Limb (tissue), 2 donors: ENCODE measurements at regions not wholly inside any gene's neighbourhood (a gene's known extent, or its start where the extent isn't known, plus 50 kb on each side); places are given as distances from the start of the nearest gene placed in this dataset.
"Not testable (repeated sequence)": the region's sequence is repeated elsewhere in the genome, so short reads cannot be mapped to it uniquely, and the experiment has no call there.

Source experiments
- DNase-seq, 2 donors: peaks; one replicate each; pipeline ENCODE4 v3.0.0-alpha.2; 2016; ENCODE audit errors: extremely low spot score in 2 of 2

DNA sequence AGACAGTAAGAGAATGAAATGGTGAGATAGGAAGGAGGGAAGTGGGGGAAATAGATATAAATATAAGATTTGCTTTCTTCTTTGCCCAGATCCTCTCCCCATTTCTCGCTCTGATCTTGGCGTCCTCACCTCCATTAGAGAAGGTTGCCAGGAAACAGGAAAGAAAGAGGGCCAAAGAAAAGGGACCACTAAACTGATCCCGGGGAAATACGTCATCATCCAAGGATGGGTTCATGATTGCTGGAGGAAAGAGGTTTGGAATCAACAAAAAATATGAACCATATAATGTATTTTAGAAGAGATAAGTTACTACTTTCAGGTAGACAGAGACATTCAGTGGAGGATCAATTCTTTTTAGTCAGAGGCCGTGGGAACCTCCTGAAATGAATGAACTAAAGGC lies 536.0 kb downstream of the HAPSTR1 start:
- no peak for DNase-seq

DNA sequence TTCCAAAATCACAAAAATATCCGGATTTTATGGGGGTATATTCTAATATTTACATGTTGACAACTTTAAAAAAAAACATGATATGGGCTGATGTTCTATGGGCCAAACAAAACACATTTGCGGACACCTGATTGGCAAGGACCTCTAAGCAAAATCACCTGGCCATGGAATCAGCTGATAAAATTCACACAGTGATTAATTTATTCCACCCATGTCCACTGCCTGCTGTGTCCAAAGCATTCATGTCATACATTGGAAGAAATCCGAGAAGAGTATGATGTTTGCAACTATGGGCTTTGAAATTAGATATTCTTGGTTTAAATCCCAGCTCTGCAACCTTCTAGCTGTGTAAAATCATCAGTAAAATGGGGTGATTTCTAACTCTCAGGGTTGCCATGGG lies 538.7 kb downstream of the HAPSTR1 start:
- no peak for DNase-seq

DNA sequence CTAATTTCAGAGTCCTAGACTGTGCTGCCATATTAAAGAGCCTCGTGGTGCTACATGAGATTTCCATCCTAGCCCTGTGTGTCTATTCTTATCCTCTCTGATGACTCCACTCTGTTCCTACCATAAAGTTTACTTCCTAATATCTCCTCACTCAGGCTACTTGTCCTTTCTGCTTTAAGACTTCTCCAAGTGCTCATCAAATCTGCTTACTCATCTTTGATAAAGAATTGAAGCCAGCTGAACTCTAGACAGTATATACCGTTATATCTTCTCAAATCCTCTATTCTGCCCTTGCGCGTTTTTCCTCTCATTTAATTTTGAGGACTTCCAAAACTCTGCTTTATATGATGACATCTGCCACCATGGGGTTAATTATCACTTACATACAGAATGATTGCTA lies 539.5 kb downstream of the HAPSTR1 start:
- DNase-seq = no peak

DNA sequence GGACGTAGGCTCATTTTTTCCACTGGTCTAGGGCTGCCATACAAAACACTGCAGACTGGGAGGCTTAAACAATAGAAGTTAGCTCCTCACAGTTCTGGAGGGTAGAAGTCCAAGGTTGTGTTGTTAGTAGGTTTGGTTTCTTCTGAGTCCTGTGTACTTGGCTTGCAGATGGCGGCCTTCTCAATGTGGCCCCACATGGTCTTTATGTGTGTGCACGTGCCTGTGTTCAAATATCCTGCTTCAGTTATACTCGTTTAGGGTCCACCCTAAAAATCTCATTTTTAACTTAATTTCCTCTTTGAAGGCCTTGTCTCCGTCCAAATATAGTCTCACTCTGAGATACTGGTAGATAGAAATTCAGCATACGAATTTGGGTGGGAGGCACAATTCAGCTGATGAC lies 542.4 kb downstream of the HAPSTR1 start:
- DNase-seq = no peak

DNA sequence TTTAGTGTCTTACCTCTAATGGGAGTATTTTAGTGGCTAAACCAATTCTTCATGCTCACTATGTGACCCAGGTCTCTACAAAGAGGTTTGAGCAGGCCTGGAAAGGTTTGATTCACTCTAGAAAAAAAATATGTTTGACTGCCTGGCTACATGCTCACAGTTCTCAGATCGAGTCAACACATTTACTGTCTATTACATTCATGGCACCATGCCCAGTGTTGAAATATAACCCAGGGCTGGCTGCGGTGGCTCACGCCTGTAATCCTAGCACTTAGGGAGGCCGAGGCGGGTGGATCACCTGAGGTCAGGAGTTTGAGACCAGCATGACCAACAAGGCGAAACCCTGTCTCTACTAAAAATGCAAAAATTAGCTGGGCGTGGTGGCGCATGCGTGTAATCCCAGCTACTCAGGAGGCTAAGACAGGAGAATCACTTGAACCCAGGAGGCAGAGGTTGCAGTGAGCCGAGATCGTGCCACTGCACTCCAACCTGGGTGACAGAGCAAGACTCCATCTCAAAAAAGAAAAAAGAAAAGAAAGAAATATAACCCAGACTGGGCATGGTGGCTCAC lies 543.8 kb downstream of the HAPSTR1 start:
- DNase-seq = not testable (repeated sequence)

DNA sequence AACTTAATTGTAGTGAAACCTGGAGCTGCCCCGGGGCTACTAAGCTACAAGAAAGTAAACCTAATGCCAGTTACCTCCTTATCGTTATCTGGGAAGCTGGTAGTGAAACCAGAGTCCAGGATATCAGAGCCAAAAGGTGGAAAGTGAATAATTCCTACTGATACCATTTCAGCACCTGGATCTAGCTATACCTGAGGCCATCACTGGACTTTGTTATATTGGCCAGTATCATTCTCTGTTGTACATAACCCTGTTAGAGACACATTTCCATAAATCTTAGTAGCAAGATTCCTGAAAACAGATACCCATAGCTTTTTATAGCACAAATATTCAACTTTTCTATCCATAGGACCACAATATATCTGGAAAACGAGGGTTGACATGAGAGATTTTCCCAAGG lies 538.0 kb downstream of the GRIN2A start:
- no peak for DNase-seq

DNA sequence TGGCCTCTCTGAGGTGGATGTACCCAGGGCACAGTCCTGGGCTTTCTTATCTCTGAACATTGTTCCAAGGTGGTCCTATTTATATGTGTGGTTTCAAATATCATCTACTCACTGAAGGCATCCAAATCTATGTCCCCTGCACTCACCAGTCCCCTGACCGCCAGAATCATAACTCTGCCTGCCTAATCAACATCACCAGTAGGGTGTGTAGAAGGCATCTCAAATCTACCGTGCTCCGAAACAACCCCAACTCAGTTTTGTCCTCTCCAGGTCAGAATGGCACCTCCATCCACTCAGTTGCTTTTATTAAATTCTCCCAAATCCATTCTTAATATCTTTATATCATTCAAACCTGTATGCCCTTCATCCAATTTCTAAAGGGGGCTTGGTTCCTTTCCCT lies 536.3 kb downstream of the GRIN2A start:
- no peak for DNase-seq

DNA sequence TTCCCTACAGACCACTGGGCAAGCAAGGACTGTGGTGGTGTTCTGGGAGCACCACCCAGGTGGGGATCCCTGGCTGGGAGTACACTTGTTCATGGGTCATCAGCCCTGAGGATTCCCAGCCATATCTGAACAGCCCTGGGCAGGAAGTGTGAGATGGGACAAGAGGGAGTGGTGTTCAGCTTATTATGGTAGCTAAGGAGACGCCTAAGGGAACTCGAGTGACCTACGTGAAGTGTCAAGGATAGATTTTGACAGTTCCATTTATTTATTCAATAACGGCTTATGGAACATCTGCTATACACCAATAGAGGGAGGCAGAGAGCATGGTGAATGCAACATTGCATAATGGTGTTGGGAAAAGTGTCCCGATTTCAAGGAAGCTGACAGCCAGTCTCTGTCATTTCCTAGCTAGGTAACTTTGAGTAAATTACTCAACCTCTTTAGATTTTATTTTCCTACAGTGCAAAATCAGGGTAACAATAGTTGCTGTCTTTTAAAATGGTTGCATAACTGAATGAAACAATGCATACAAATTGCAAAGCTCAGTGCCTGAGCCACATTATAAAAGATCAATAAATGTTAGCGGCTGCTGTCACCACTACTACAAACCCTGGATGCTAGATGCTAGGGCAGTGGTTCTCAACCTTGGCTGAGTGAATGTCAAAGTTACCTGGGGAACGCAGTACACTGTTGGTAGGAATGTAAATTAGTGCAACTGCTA lies 534.1 kb downstream of the GRIN2A start:
- peak in 1 of 2 donors; percentile 15 for DNase-seq

DNA sequence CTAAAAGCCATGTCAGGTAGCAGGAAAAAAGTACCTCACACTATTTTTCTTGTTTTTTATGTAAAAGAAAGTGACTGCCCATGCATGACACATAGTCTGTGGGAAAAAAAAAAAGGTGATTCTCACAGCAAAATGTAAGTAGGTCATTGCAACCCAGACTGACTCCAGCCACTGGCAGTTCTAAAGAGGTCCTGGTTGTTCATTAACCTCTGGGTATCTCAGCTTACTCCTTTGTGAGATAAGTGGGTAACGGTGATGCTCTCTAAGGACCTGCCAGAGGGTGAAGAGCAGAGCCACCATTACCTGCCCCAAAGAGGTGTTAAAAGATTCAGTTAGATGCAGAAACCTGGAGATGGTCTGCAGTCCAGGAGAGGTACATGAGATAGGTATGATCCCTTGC lies 531.9 kb downstream of the GRIN2A start:
- DNase-seq = no peak

DNA sequence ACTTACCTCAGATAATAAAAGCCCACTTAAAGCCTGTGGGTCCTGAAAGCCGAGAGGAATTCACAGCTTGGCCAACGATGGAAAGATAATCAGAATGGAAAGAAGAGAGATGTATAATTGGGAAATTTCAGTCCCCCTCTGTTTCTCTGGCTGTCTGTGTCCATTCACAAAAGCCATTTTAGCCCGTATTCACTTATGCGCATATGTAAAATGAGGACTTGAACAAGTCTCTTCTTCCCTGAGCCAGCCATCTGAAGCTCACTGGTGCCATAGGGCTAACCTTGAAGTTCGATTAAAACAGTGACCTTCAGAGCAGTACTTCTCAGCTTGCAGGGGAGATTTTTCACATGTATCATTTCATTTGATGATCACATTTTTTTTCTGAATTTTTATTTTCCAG lies 527.2 kb downstream of the GRIN2A start:
- no peak for DNase-seq

DNA sequence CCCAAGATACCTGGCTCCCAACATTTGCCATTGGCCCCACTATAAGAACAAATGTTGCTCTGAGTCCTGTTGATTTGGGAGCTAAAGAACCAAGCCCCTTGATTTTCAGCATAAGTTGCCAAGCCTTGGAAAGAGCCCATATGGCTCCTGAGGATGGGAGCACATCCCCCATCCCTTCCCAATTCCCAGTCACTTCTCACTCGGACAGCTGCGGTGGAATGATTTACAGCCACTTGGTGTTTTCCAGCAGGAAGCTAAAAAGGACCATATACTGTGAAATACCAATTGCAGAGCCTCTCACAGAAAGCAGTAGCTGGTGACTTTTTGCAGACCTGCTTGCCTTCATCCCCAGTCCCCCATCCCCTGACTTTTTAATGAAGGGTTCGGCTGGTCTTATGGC lies 524.6 kb downstream of the GRIN2A start:
- no peak for DNase-seq

DNA sequence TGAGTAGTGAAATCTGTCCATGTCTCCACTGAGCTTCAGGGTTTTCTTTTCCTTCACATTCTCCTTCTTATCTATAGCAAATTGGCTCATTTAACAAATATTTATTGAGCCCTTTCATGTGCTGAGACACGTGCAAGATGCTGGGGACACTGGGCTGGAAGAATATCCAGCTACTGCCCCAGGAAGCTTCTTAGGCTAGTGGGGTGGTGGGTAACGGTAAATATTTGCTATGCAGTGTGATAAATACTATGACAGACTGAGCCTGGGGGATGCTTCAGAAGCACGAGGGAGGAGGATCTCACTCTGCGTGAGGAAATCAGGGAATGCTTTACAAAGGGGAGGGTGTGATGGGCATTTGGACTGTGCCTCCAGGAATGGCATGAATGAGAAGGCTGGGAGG lies 524.1 kb downstream of the GRIN2A start:
- DNase-seq = no peak

DNA sequence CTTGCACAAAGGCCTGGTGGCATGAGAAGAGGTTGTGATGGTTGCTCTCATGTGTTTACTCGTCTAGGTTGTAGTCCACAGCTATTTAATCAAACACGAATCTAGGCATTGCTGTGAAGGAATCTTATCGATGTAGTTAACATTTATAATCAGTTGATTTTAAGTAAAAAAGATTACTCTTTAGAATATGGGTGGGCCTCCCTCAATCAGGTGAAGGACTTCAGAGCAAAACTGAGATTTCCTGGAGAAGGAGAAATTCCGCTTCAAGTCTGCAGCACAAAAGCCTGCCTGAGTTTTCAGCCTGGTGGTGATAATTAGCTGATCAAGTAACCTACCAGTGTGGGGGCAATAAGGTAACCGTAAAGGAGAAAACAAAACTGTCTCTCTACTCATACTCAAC lies 523.6 kb downstream of the GRIN2A start:
- DNase-seq = no peak

DNA sequence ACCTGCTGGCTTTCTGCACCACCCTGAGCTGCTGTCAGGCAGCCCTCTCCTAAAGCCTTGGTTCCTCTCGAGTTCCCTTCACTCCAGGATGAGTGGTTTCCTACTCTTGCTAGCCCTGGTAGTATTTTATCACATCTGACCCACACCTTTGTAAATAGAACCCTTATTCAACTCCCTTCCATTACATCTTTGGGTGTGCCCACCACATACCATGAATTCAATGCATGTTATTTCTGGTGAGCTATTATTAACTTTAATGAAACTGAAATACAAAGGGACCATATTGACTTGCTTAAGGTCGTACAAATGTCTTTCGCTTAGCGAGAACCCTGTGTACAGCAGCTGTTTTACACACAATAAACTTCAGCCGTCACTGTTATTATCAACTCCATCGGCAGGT lies 521.3 kb downstream of the GRIN2A start:
- no peak for DNase-seq

DNA sequence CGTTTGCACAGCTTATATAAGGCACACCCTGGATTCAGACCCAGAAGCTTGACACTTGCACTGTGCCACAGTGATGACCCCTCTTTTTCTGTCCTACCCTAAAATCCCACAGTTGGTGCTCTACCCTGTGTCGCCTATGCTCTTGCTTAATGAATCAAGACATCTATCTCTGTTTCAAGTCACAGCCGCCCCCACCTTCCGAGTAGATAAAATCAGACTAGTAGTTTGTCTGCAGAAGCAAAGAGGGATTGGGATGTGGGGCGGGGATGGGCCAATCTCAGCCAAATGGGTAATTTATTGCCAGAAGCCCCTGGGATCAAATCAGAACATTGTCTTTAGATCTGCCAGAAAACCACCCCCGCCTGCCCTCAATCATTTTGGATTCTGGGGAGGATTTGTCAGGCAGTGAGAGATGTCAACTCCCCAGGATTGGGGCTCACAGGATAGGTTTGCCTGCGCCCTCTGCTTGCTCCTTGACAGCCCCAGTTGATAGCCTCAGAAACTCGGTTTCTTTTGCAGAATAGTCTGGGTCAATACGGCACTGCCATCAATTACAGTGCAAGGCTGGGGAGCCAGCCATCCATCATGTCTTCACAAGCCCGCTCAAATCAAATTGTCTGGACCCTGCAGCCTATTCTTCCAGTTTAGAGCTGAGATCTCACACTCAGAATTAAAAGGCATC lies 520.8 kb downstream of the GRIN2A start:
- DNase-seq = no peak

DNA sequence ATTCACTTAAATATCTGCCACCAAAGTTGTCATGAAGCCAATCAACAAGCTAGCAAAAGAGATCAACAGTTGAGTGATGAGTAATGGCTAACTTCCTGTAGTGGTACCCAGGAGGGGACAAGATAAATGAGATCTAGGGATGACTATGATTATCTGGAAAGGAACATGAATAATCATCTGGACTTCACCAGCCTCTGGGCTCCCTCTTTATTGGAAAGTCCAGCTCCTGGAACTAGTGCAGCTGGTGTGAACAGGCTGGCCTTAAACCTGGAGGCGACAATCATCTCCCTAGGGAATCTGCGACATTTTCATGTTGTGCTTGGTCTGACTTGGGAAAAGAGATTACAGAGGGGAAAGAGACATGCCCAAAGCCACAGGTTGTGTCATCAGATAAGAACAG lies 518.6 kb downstream of the GRIN2A start:
- DNase-seq = no peak

DNA sequence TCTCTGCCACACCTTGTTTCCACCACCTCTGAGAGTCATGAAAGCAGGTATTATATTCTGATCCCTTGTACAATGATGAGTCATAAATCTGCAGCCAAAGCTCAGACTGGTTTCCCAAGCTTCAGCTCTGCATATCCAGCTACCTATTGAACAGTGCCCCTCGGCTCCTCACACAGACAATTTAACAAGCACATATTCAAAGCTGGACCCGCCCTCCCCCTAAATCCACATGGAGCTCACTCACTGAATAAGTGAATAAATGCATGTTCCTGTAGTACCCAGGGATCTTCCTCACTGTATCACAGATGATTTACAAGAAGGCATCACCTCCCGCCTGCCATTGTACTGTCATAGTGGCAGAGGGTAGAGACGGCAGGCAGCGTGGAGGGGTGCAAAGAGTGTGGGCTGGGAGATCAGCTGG lies 516.4 kb downstream of the GRIN2A start:
- no peak for DNase-seq

DNA sequence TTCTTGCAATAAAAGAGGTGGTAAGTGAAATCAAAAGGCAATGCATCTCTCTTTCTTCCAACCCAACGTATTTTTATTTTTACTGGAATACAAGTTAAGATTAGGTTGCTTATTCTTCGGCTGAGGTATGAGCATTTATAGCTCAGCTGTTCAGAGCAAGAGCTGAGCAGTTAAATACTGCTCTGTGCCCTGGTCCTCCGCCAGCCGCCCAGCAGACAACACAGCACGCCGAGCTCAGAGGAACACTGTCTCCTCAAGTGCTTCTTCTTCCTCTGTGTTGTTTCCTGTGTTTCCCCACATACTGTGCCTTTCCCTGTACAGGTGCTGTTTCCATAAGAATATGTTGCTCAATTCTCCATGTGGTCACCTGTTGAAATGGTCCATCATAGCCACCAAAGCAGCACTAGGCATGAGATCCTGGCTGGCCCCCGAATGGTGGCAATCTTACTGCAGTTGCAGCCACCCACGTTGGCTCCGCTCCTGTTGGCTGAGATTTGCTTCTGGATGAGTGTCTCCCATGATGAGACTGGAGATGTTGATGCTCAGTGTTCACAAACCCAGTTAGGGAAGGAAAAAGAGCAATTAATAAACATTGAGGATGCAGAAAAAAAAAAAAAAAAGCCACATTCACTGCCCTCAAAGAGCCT lies 515.3 kb downstream of the GRIN2A start:
- DNase-seq = no peak

DNA sequence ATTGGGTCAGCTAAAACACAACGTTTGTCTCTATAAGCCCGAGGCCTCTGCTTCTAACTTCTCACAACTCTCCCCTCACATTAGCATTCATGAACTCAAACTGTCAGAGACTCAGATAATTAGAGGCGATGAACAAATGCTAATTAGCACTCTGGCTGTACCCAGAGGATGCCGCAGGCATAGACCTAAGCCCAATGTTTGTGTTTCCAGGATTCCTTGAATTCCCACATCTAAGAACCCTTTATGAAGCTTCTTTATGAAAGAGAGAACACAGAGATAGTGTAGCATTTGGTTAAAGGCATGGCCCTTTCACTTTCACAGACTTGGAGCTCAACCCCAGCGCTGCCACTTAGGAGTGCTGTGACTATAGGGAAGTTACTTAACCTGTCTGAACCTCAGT lies 512.2 kb downstream of the GRIN2A start:
- no peak for DNase-seq

DNA sequence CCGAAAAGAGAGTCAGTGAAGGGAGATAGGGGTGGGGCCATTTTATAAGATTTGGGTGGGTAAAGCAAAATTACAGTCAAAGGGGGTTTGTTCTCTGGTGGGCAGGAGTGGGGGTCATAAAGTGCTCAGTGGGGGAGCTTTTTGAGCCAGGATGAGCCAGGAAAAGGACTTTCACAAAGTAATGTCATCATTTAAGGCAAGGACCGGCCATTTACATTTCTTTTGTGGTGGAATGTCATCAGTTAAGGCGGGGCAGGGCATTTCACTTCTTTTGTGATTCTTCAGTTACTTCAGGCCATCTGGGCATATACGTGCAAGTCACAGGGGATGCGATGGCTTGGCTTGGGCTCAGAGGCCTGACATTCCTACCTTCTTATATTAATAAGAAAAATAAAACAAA lies 511.6 kb downstream of the GRIN2A start:
- DNase-seq = not testable (repeated sequence)

DNA sequence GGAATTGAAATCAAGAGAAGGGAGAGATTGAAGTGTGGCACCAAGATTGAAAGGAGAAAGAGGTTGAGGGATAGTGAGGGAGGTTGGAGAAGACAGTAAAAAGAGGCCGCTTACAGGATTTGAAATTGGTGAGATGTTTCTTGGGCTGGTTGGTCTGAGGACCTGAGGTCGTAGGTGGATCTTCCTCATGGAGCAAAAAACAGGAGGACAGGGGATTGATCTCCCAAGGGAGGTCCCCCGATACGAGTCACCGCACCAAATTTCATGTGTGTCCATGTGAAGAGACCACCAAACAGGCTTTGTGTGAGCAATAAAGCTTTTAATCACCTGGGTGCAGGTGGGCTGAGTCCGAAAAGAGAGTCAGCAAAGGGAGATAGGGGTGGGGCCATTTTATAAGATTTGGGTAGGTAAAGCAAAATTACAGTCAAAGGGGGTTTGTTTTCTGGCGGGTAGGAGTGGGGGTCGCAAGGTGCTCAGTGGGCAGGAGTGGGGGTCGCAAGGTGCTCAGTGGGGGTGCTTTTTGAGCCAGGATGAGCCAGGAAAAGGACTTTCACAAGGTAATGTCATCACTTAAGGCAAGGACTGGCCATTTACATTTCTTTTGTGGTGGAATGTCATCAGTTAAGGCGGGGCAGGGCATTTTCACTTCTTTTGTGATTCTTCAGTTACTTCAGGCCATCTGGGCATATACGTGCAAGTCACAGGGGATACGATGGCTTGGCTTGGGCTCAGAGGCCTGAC lies 505.5 kb downstream of the GRIN2A start:
- not testable (repeated sequence) for DNase-seq

DNA sequence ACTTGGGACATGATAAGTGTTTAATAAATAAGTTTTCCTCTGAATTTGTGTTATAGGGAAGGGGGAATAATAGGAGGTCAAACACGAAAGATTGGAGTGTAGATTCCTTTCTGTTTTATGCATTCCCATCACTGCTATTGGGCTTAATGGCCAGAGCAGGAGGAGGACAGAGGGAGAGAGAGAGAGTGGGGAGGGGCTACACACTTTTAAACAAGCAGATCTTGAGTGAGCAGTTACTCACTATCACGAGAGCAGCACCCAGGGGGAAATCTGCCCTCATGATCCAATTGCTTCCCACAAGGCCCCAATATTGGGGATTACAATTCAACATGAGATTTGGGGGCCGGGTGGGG lies 505.0 kb downstream of the GRIN2A start:
- no peak for DNase-seq
